HUDEP-2 (cell line): ENCODE measurements at regions not wholly inside any gene's neighbourhood (a gene's known extent, or its start where the extent isn't known, plus 50 kb on each side); places are given as distances from the start of the nearest gene placed in this dataset.
"Not testable (repeated sequence)": the region's sequence is repeated elsewhere in the genome, so short reads cannot be mapped to it uniquely, and the experiment has no call there.

Experiments used
- DNase-seq, 76 experiments: peaks; one replicate each; lab custom pipeline; 2025; ENCODE audit not compliant: unreplicated experiment in 76 of 76; lab: John Stamatoyannopoulos, UW

DNA sequence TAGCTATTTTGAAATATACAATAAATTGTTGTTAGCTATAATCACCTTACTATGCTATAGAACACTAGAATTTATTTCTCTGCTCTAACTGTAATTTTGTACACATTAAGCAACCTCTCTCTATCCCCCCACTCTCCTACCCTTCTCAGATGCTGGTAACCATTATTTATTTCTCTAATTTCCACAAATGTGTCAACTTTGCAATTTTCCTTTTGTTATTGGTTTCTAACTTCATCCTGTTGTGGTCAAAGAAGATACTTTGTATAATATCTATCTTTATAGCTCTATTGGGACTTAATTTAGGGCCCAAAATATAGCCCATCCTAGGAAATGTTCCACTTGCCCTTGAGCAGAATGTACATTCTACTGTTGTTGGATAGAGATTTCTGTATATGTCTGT is 229.3 kb downstream of the SATB1 start:
- DNase-seq, result no peak

DNA sequence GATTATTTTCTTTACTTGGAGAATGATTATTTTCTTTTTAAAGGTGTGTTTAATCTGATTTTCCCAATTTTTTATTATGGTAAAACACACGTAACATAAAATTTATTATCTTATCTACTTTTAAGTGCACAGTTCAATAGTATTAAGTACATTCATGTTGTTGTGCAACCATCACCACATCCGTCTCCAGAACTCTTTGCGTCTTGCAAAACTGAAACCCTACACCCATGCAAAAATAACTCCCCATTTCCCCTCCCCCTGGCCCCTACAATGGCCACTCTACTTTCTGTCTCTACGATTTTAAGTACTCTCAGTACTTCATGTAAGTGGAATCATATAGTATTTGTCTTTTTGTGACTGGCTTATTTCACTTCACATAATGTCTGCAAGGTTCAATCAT is 230.7 kb downstream of the SATB1 start:
- DNase-seq, result no peak

DNA sequence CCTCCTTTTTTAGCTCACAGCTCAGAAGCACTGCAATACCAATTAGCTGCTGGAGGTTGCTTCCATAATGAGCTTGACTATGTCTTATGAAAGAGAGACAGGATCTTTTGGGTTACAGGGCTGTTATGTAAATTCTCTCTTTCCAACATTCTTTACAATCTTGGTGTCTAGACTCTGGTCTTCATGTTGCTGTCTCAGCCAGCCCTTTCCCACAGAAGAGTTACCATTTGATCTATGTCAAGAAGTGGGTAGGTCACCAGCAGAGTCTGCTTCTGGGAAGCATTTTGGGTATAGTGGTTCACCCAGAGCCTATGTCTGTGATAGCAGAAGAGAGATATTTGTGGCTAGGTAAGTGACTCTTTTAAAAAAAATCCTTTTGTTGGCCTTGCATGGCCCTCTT is 234.5 kb downstream of the SATB1 start:
- DNase-seq, result no peak

- DNase-seq, result no peak
Observed at GRCh38 chr3:18189282-18190050, 235.7 kb downstream of the SATB1 start.

GRCh38 chr3:18188491-18188890 is 236.6 kb downstream of the SATB1 start:
- no peak for DNase-seq

DNA sequence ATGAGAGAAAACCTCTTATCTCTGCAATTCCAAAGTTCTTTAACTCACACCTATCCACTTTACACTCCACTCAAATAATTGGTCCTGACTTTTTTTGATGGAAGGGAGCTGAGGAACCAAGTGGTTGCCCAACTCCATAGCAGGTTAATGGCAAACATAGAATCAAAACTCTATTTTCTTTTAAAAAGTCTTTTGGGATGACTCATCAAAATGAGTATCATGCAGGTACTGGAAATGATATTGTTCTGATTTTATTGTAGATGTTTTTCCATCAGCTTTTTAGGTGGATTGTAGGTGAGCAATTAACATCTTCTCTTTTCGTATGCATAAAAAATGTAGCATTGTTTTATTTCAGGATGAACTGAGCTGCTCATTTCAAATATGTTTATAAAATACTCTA is 239.5 kb downstream of the SATB1 start:
- no peak for DNase-seq

GRCh38 chr3:18182923-18183322 is 242.2 kb downstream of the SATB1 start:
- DNase-seq, result not testable (repeated sequence)

GRCh38 chr3:18179521-18179920 is 245.6 kb downstream of the SATB1 start:
- DNase-seq, result no peak

GRCh38 chr3:18177271-18177670 is 247.9 kb downstream of the SATB1 start:
- no peak for DNase-seq

- not testable (repeated sequence) for DNase-seq
Observed at GRCh38 chr3:18173891-18174290, 251.2 kb downstream of the SATB1 start.

DNA sequence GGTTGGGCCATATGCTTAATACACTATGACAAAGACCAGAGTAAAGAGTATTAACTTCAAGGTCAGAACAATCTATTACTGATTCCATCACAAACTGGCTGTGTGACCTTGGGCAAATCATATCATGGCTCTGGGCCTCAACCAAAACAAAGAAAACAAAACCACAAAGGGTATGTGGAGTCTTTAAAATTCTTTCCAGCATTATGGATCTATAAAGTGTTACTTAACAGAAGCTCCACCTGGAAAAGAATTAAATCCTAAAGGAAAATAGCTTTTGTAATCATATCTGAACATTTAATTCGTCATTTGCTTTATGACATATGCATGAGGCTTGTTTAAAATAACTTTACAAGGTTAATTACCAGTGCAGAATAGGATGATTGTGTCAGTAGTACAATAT is 265.5 kb downstream of the SATB1 start:
- DNase-seq, result no peak

DNA sequence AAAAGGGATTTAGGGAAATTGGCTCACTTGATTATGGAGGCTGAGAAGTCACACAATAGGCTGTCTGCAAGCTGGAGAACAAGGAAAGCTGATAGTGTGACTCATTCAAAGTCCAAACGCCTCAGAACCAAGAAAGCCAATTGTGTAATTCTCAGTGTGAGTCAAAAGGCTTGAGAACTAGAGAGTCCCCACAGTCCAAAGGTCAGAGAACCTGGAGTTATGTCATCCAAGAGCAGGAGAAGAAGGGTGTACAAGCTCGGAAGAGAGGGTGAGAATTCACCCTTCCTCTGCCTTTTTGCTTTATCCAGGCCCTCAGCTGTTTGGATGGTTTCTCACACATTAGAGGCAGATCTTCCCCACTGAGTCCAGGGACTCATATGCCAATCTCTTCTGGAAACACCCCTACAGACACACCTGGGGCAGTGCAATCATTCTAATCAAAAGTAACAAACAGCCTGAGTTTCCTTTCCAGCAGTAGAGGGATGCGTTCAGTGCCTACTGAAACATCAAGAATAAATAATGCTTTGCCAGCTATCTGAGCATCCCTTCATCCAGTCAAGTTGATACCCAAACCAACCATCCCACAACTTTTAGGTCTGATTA is 271.5 kb downstream of the SATB1 start:
- no peak for DNase-seq

- DNase-seq, result no peak
Observed at GRCh38 chr3:18151199-18151598, 273.9 kb downstream of the SATB1 start.

GRCh38 chr3:18149935-18150334 is 275.2 kb downstream of the SATB1 start:
- DNase-seq, result no peak

GRCh38 chr3:18149386-18149785 is 275.8 kb downstream of the SATB1 start:
- no peak for DNase-seq

DNA sequence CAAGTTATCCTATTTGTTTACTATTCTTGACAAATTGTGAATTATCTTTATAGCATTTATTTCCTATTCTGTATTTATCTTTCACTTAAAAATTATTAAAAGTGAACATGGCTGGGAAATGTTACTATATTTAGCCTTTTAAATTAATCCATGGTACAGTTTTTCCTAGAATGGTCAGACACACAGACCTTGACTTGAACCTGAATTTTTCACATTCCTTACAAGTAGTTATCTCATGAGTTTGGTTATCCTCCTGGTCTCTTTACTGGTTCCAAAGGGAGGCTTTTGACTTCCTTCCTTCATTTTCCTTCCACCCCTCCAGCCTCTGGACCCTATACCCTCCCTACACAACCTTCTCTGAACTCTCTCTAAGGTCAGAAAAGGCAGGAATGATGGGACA is 280.6 kb downstream of the SATB1 start:
- no peak for DNase-seq

GRCh38 chr3:18143258-18143780 is 281.8 kb downstream of the SATB1 start:
- no peak for DNase-seq

- DNase-seq, result no peak
Observed at GRCh38 chr3:18137958-18138357, 287.2 kb downstream of the SATB1 start.

DNA sequence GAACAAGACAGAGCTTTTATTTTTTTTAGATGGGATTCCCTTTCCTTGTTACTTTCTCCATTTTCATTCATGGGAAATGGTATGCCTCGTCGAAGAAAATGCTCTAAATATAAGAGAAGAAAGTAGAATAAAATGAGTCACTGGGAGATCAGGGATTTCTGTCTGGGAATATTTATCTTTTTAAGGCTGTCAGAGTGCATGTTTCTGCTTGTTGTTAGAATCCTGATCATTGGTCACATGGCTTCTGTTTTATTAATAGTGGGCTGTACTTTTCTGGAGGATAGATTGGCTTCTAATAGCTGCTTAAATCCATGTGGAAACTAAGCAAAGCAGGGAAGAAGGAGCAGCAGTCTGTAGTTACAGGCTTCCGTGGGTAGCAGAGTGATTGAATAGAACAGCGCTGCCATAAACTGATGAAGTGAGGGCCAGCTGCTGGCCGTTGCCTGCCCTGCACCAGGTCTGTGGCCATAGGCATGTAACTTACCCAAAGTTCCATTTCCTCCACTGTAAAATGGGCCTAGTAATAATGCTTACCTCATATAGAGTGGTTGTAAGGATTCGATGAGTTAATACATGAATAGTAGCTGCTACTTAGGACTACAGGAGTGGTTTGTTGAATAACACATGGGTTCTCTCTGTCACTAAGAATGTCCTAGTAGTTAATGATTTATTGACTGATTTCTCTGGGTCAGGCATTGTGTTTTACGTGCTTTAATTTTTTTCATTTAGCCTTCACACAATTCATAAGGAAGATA is 289.9 kb downstream of the SATB1 start:
- no peak for DNase-seq

DNA sequence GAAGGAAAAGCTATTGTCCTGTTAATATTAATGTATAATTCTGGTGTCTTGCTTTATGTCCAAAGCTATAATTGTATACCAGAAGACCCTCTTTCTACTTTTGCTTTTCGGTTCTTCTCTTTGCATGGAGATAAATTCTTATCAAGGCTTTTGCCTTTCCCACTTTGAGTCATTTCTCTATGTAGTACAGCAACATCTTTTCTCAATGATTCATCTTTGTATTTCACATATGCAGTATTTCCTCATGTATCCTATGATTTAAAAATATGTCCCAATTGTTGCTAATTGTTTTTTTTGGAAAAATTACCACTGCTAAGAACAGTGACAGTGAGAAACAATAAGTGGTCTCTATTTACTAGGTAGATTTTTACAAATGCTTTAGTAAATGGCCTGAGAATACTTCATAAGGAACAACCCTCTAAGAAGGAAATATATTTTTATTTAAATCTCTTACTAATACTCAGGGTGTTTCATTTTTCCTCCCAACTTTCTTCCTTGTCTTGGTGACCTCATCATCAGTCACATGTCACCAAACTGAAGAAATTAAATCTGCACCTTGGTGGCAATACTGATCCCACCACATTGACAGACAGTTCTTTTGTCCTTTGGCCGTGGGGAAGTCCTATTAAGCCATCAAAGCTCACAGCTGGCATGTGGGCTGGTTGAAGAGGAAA is 290.6 kb downstream of the SATB1 start:
- DNase-seq, result no peak

- DNase-seq, result no peak
Observed at GRCh38 chr3:18132991-18133390, 292.1 kb downstream of the SATB1 start.
